H1 (cell line): ENCODE measurements at regions not wholly inside any gene's neighbourhood (a gene's known extent, or its start where the extent isn't known, plus 50 kb on each side); places are given as distances from the start of the nearest gene placed in this dataset.

Source experiments
- CTCF ChIA-PET: fragments of 300-600 bp; sonication (Branson Sonifier 250); formaldehyde crosslinking; loops from one replicate; lab custom pipeline; 2021; ENCODE audit not compliant: partially characterized antibody; lab: Charles Lee
- POLR2A ChIA-PET: fragments of 300-600 bp; sonication (Branson Sonifier 250); formaldehyde crosslinking; loops from one replicate; lab custom pipeline; 2021; ENCODE audit warnings: inconsistent platforms; ENCODE audit not compliant: partially characterized antibody; lab: Charles Lee
- DNase-seq, 2 experiments: peaks; one replicate each; pipeline versions ENCODE4 v3.0.0 to v3.0.0-alpha.2; 2010 to 2022; ENCODE audit warnings: low spot score in 2 of 2, low read depth in 1 of 2, mixed read lengths in 1 of 2
- FAIRE-seq: peaks from 2 replicates; lab custom pipeline; 2011; peaks lifted over from hg19 to GRCh38; lab: Jason Lieb, UNC
- H2AFZ ChIP-seq: 2 replicates; pipeline ENCODE4 v1.8.1; 2012; ENCODE audit warnings: low read length, inconsistent platforms
- H2AK5ac ChIP-seq: 2 replicates; pipeline ENCODE4 v1.6.1; 2013; ENCODE audit warnings: low read depth, low read length
- H2BK120ac ChIP-seq: replicated peaks from 2 replicates; pipeline ENCODE3; 2013; ENCODE audit warnings: low read depth, low read length, inconsistent platforms
- H2BK12ac ChIP-seq: 2 replicates; pipeline ENCODE4 v1.6.1; 2013; ENCODE audit warnings: low read depth, low read length
- H2BK15ac ChIP-seq: 2 replicates; pipeline ENCODE4 v1.6.1; 2013; ENCODE audit warnings: low read length
- H2BK20ac ChIP-seq: 2 replicates; pipeline ENCODE4 v1.6.1; 2013; ENCODE audit warnings: low read length
- H2BK5ac ChIP-seq: 2 replicates; pipeline ENCODE4 v1.6.1; 2013; ENCODE audit warnings: low read depth, low read length
- H3K14ac ChIP-seq: 2 replicates; pipeline ENCODE4 v1.6.1; 2013; ENCODE audit warnings: inconsistent platforms; ENCODE audit not compliant: insufficient read length
- H3K18ac ChIP-seq: 2 replicates; pipeline ENCODE4 v1.6.1; 2013; ENCODE audit warnings: low read length; ENCODE audit errors: extremely low read depth
- H3K23ac ChIP-seq: 2 replicates; pipeline ENCODE4 v1.6.1; 2013; ENCODE audit warnings: inconsistent platforms; ENCODE audit not compliant: insufficient read length
- H3K23me2 ChIP-seq: 2 replicates; pipeline ENCODE4 v1.6.1; 2013; ENCODE audit warnings: low read depth, low read length
- H3K27ac ChIP-seq: 2 replicates; pipeline ENCODE4 v1.6.1; 2011; ENCODE audit warnings: low read depth, low read length, inconsistent platforms
- H3K27me3 ChIP-seq, 4 experiments: replicated peaks in 1 of 4; 1 replicate in 1 of 4; 2 replicates in 3 of 4; pipeline versions ENCODE4 v1.6.1 to v1.8.1; 2011 to 2013; ENCODE audit warnings: low read length in 3 of 4, mild to moderate bottlenecking in 3 of 4, inconsistent platforms in 2 of 4, mixed read lengths in 2 of 4, moderate library complexity in 1 of 4; ENCODE audit not compliant: control insufficient read depth in 3 of 4, insufficient read depth in 3 of 4; ENCODE audit errors: extremely low read depth in 1 of 4
- H3K36me3 ChIP-seq, 4 experiments: 2 replicates each; pipeline versions ENCODE4 v1.6.1 to v1.8.1; 2011 to 2013; ENCODE audit warnings: mild to moderate bottlenecking in 4 of 4, low read length in 3 of 4, moderate library complexity in 2 of 4, control low read depth in 1 of 4, inconsistent platforms in 1 of 4; ENCODE audit not compliant: insufficient read depth in 4 of 4, control insufficient read depth in 2 of 4
- H3K4ac ChIP-seq: replicated peaks from 2 replicates; pipeline ENCODE3; 2013; ENCODE audit warnings: low read length, low read depth, mixed read lengths, inconsistent platforms; ENCODE audit not compliant: insufficient read length
- H3K4me1 ChIP-seq, 4 experiments: replicated peaks in 1 of 4; 1 replicate in 1 of 4; 2 replicates in 3 of 4; pipeline versions ENCODE4 v1.6.1 to v1.8.1; 2011 to 2013; ENCODE audit warnings: low read length in 3 of 4, inconsistent platforms in 2 of 4, mixed read lengths in 1 of 4; ENCODE audit not compliant: insufficient read depth in 4 of 4, control insufficient read depth in 3 of 4
- H3K4me2 ChIP-seq, 2 experiments: 2 replicates each; pipeline versions ENCODE4 v1.6.1 to v1.8.1; 2011 to 2013; ENCODE audit warnings: low read depth in 2 of 2, low read length in 2 of 2, control low read depth in 1 of 2, inconsistent platforms in 1 of 2, mild to moderate bottlenecking in 1 of 2; ENCODE audit not compliant: insufficient read depth in 1 of 2
- H3K4me3 ChIP-seq, 4 experiments: fragments of 200-600, 300-600 bp in 1 of 4; sonication (generic), shearing (Covaris generic), sonication (Bioruptor Twin) in 1 of 4; 2 replicates each; pipeline versions ENCODE4 v1.5.1 to v1.8.1; 2011 to 2016; ENCODE audit warnings: low read length in 4 of 4, low read depth in 3 of 4, control low read depth in 2 of 4, inconsistent platforms in 2 of 4, mild to moderate bottlenecking in 2 of 4, mixed read lengths in 1 of 4, moderate library complexity in 1 of 4; ENCODE audit not compliant: insufficient read depth in 2 of 4; ENCODE audit errors: extremely low read depth in 1 of 4
- H3K56ac ChIP-seq: replicated peaks from 2 replicates; pipeline ENCODE3; 2013; ENCODE audit warnings: low read depth, mild to moderate bottlenecking, mixed read lengths, low read length, inconsistent platforms; ENCODE audit not compliant: insufficient read length
- H3K79me1 ChIP-seq: 2 replicates; pipeline ENCODE4 v1.6.1; 2013; ENCODE audit warnings: low read depth, low read length, control low read depth
- H3K79me2 ChIP-seq, 2 experiments: 2 replicates each; pipeline versions ENCODE4 v1.6.1 to v1.8.1; 2012 to 2013; ENCODE audit warnings: low read length in 2 of 2, mild to moderate bottlenecking in 2 of 2, inconsistent platforms in 1 of 2; ENCODE audit not compliant: insufficient read depth in 2 of 2, control insufficient read depth in 1 of 2
- H3K9ac ChIP-seq, 4 experiments: replicated peaks in 1 of 4; 1 replicate in 1 of 4; 2 replicates in 3 of 4; pipeline versions ENCODE4 v1.6.1 to v1.8.1; 2011 to 2013; ENCODE audit warnings: low read depth in 3 of 4, low read length in 3 of 4, control low read depth in 2 of 4, mild to moderate bottlenecking in 2 of 4, moderate library complexity in 2 of 4, inconsistent platforms in 1 of 4; ENCODE audit errors: extremely low read depth in 1 of 4
- H3K9me3 ChIP-seq, 2 experiments: 2 replicates each; pipeline versions ENCODE4 v1.6.1 to v1.8.1; 2012 to 2013; ENCODE audit warnings: mild to moderate bottlenecking in 2 of 2, moderate library complexity in 2 of 2, control low read depth in 1 of 2, inconsistent platforms in 1 of 2, low read depth in 1 of 2, low read length in 1 of 2, mixed read lengths in 1 of 2; ENCODE audit not compliant: insufficient read depth in 2 of 2
- H4K20me1 ChIP-seq, 2 experiments: replicated peaks in 1 of 2; 2 replicates each; pipeline versions ENCODE3 to v1.8.1; 2011 to 2013; ENCODE audit warnings: inconsistent platforms in 2 of 2, low read length in 2 of 2, mild to moderate bottlenecking in 1 of 2; ENCODE audit not compliant: insufficient read depth in 2 of 2, control insufficient read depth in 1 of 2
- H4K5ac ChIP-seq: 2 replicates; pipeline ENCODE4 v1.6.1; 2013; ENCODE audit warnings: low read length, low read depth, mixed read lengths, inconsistent platforms; ENCODE audit not compliant: insufficient read length
- H4K8ac ChIP-seq: 2 replicates; pipeline ENCODE4 v1.8.0; 2013; ENCODE audit warnings: mild to moderate bottlenecking, moderate library complexity, low read length, inconsistent platforms; ENCODE audit not compliant: insufficient read depth; ENCODE audit errors: extremely low read depth
- H4K91ac ChIP-seq: replicated peaks from 2 replicates; pipeline ENCODE3; 2013; ENCODE audit warnings: low read length, mixed read lengths, inconsistent platforms; ENCODE audit not compliant: insufficient read length
- ATF3 ChIP-seq: IDR thresholded peaks from 2 replicates; pipeline ENCODE4 v1.6.1; 2011; ENCODE audit warnings: low read depth, mild to moderate bottlenecking, low read length; ENCODE audit not compliant: insufficient read depth
- CBX8 ChIP-seq: fragments of 300-800, 300-1000 bp; sonication (generic); IDR thresholded peaks from 2 replicates; pipeline ENCODE4 v1.7.1; 2016; ENCODE audit warnings: low read depth, low read length, borderline replicate concordance
- FOSL1 ChIP-seq: IDR thresholded peaks from 2 replicates; pipeline ENCODE4 v1.6.1; 2011; ENCODE audit warnings: mild to moderate bottlenecking, low read depth, low read length, moderate library complexity; ENCODE audit not compliant: insufficient read depth
- GTF2F1 ChIP-seq: IDR thresholded peaks from 2 replicates; pipeline ENCODE4 v1.6.1; 2012; ENCODE audit warnings: low read depth, low read length, improper control_type of control experiment, borderline replicate concordance
- KDM4A ChIP-seq: IDR thresholded peaks from one replicate; pipeline ENCODE4 v1.7.1; 2012; ENCODE audit warnings: low read depth, mild to moderate bottlenecking, moderate library complexity, low read length, inconsistent platforms; ENCODE audit not compliant: severe bottlenecking
- SP4 ChIP-seq: IDR thresholded peaks from 2 replicates; pipeline ENCODE4 v1.6.1; 2012; ENCODE audit warnings: low read length, inconsistent platforms
- SRF ChIP-seq: IDR thresholded peaks from 2 replicates; pipeline ENCODE4 v1.6.1; 2011; ENCODE audit warnings: mild to moderate bottlenecking, low read depth, low read length, moderate library complexity
- TBP ChIP-seq: IDR thresholded peaks from 2 replicates; pipeline ENCODE4 v1.6.1; 2011; ENCODE audit warnings: low read depth, low read length, improper control_type of control experiment
- USF2 ChIP-seq: IDR thresholded peaks from 2 replicates; pipeline ENCODE4 v1.6.1; 2011; ENCODE audit warnings: low read length, improper control_type of control experiment
- TF ChIP-seq, protein P1 (sequence below): IDR thresholded peaks from 2 replicates; pipeline ENCODE4 v1.6.1; 2012; ENCODE audit warnings: inconsistent platforms

DNA sequence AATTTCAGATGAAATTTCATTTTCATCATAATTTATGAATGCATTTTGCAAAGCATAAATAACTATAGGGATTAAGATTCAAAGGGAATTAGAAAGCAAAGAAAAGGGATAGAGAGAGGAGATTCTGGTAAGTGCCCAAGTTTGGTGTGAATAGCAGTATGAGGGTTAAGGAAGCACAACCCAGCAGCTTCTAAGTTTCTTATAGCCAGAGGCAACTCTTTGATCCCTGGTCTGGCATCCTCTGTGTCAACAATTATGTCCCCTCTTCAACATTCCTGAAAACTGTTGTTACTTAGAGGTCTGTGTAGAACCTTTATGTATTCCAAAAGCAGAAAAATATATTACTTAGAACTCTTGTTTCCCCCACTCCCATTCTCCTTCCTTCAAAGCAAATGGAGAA lies 171.6 kb upstream of the SATB2 start:
- Histone ChIP-seq H3K4me3 (no peak overlapping the region), H2AFZ (no peak overlapping the region), H2AK5ac (no peak overlapping the region), H4K20me1 (no peaks in the 10 kb centered on the region), H3K23ac (no peak overlapping the region), H3K79me2 (no peaks in the 10 kb centered on the region), H4K5ac (no peak overlapping the region), H3K9me3 (no peaks in the 10 kb centered on the region), H3K27ac (no peak overlapping the region), H3K23me2 (peaks cover 2% of the 10 kb centered on the region; the same call in 1 of the 2 replicates), H2BK12ac (no peak overlapping the region), H3K4me1 (peaks cover 0 to 6% (median 0%) of the 10 kb centered on the region in 4 experiments; a peak in 1 of 7 replicates), H3K4me2 (no peak overlapping the region), H3K4ac (no peak overlapping the region), H3K9ac (no peak overlapping the region), H3K27me3 (no peaks in the 10 kb centered on the region), H3K56ac (no peak overlapping the region), H3K79me1 (no peaks in the 10 kb centered on the region), H3K14ac (no peak overlapping the region), H4K91ac (no peak overlapping the region), H4K8ac (no peak overlapping the region), H3K18ac (no peak overlapping the region), H2BK120ac (no peak overlapping the region), H2BK20ac (no peak overlapping the region), H2BK5ac (no peak overlapping the region), H2BK15ac (no peak overlapping the region), H3K36me3 (no peaks in the 10 kb centered on the region)
- ChIA-PET POLR2A (no interaction called here), CTCF (interaction anchor here (1.4 to 1.9 kb wide), 2 partner anchors 32 to 1307 kb away, joined by 4 to 7 read pairs; no protein-coding TSS in a partner anchor)
- FAIRE-seq: no peak
- DNase-seq: no peak
- TF ChIP-seq SRF: no peak
- no peak for TF ChIP-seq SP4
- TF ChIP-seq USF2: no peak
- no peak for TF ChIP-seq GTF2F1
- TF ChIP-seq TBP: no peak
- TF ChIP-seq, protein P1, sequence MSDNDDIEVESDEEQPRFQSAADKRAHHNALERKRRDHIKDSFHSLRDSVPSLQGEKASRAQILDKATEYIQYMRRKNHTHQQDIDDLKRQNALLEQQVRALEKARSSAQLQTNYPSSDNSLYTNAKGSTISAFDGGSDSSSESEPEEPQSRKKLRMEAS: no peak
- no peak for TF ChIP-seq FOSL1
- TF ChIP-seq KDM4A: no peak
- no peak for TF ChIP-seq CBX8
- no peak for TF ChIP-seq ATF3
